Upper lobe of left lung (tissue), 4 donors: ENCODE measurements at regions not wholly inside any gene's neighbourhood (a gene's known extent, or its start where the extent isn't known, plus 50 kb on each side); places are given as distances from the start of the nearest gene placed in this dataset.

ENCODE experiments used
- CTCF ChIP-seq, 6 experiments: fragments of 450-650 bp in 4 of 6; fragments of 200-600 bp in 2 of 6; sonication (generic) in 2 of 6; IDR thresholded peaks; one replicate each; pipeline ENCODE4 v1.5.1; 2016 to 2019; ENCODE audit warnings: antibody characterized with exemption in 6 of 6
- POLR2A ChIP-seq, 4 donors: fragments of 450-650 bp; IDR thresholded peaks; one replicate each; pipeline ENCODE4 v1.5.1; 2016 to 2017; ENCODE audit warnings: antibody characterized with exemption in 4 of 4, mild to moderate bottlenecking in 2 of 4
- POLR2AphosphoS5 ChIP-seq, 2 donors: sonication (generic); formaldehyde crosslinking; IDR thresholded peaks; one replicate each; pipeline ENCODE4 v1.5.1; 2017; ENCODE audit warnings: antibody characterized with exemption in 2 of 2

- TF ChIP-seq CTCF (IDR thresholded peaks at IDR 0.05) (no peak), POLR2A (IDR thresholded peaks at IDR 0.05) (no peak), POLR2AphosphoS5 (IDR thresholded peaks at IDR 0.05) (no peak)
Observed at GRCh38 chr12:19880721-19881120, 441.4 kb downstream of the AEBP2 start.
